Body of pancreas (tissue), 4 donors: ENCODE measurements at regions not wholly inside any gene's neighbourhood (a gene's known extent, or its start where the extent isn't known, plus 50 kb on each side); places are given as distances from the start of the nearest gene placed in this dataset.

Experiments
- POLR2A ChIP-seq, 3 donors: fragments of 450-650 bp; IDR thresholded peaks; one replicate each; pipeline ENCODE4 v1.6.1; 2016; ENCODE audit warnings: antibody characterized with exemption in 3 of 3, mild to moderate bottlenecking in 2 of 3
- TF ChIP-seq, protein P1 (sequence below), 7 experiments: fragments of 450-650 bp in 4 of 7; fragments of 200-600 bp in 3 of 7; sonication (generic) in 3 of 7; IDR thresholded peaks; one replicate each; pipeline ENCODE4 v1.5.1; 2016 to 2019; ENCODE audit warnings: antibody characterized with exemption in 7 of 7

GRCh38 chr2:16168506-16169264, 228.3 kb downstream of the MYCN start:
- TF ChIP-seq, protein P1, sequence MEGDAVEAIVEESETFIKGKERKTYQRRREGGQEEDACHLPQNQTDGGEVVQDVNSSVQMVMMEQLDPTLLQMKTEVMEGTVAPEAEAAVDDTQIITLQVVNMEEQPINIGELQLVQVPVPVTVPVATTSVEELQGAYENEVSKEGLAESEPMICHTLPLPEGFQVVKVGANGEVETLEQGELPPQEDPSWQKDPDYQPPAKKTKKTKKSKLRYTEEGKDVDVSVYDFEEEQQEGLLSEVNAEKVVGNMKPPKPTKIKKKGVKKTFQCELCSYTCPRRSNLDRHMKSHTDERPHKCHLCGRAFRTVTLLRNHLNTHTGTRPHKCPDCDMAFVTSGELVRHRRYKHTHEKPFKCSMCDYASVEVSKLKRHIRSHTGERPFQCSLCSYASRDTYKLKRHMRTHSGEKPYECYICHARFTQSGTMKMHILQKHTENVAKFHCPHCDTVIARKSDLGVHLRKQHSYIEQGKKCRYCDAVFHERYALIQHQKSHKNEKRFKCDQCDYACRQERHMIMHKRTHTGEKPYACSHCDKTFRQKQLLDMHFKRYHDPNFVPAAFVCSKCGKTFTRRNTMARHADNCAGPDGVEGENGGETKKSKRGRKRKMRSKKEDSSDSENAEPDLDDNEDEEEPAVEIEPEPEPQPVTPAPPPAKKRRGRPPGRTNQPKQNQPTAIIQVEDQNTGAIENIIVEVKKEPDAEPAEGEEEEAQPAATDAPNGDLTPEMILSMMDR (IDR thresholded peaks at IDR 0.05), result no peak
- no peak for TF ChIP-seq POLR2A (IDR thresholded peaks at IDR 0.05)
